Loucy (cell line): ENCODE measurements at regions not wholly inside any gene's neighbourhood (a gene's known extent, or its start where the extent isn't known, plus 50 kb on each side); places are given as distances from the start of the nearest gene placed in this dataset.
"Not testable (repeated sequence)": the region's sequence is repeated elsewhere in the genome, so short reads cannot be mapped to it uniquely, and the experiment has no call there.

Experiments
- CTCF ChIP-seq: fragments of 200-600 bp; sonication (generic); conservative IDR thresholded peaks from 2 replicates; pipeline ENCODE4 v1.5.1; 2014; ENCODE audit warnings: mild to moderate bottlenecking, antibody characterized with exemption, low read length
- EZH2phosphoT487 ChIP-seq: fragments of 200-600 bp; IDR thresholded peaks from 2 replicates; pipeline ENCODE4 v1.6.1; 2018; ENCODE audit warnings: antibody characterized with exemption, mild to moderate bottlenecking, moderate library complexity, borderline replicate concordance

GRCh38 chr7:35931551-35931950 lies 130.7 kb downstream of the SEPTIN7 start:
- TF ChIP-seq CTCF, EZH2phosphoT487: not testable (repeated sequence)
